Muscle of leg (tissue), 3 donors: ENCODE measurements at regions not wholly inside any gene's neighbourhood (a gene's known extent, or its start where the extent isn't known, plus 50 kb on each side); places are given as distances from the start of the nearest gene placed in this dataset.

ENCODE experiments used
- DNase-seq: peaks from one replicate; pipeline ENCODE4 v3.0.0; 2013
- H3K27ac ChIP-seq: one replicate; pipeline ENCODE4 v1.5.1; 2013; ENCODE audit warnings: mild to moderate bottlenecking, low read length, control low read depth
- H3K27me3 ChIP-seq: one replicate; pipeline ENCODE4 v1.6.1; 2013; ENCODE audit warnings: low read length; ENCODE audit not compliant: control insufficient read depth, insufficient read depth
- H3K36me3 ChIP-seq: one replicate; pipeline ENCODE4 v1.6.1; 2013; ENCODE audit warnings: low read length; ENCODE audit not compliant: control insufficient read depth, insufficient read depth
- H3K4me1 ChIP-seq: one replicate; pipeline ENCODE4 v1.6.1; 2013; ENCODE audit warnings: low read length; ENCODE audit not compliant: control insufficient read depth, insufficient read depth
- H3K4me3 ChIP-seq: one replicate; pipeline ENCODE4 v1.5.1; 2013; ENCODE audit warnings: low read length, control low read depth
- H3K9me3 ChIP-seq: replicated peaks from 2 replicates; pipeline ENCODE4 v1.6.1; 2013; ENCODE audit warnings: low read depth, low read length; ENCODE audit not compliant: control insufficient read depth
- WGBS: methylation state at CpG from one replicate; pipeline ENCODE4 v1.1.5; 2013; ENCODE audit warnings: missing lambda C conversion rate; ENCODE audit not compliant: insufficient coverage; 5-methylcytosine and 5-hydroxymethylcytosine counted together

DNA sequence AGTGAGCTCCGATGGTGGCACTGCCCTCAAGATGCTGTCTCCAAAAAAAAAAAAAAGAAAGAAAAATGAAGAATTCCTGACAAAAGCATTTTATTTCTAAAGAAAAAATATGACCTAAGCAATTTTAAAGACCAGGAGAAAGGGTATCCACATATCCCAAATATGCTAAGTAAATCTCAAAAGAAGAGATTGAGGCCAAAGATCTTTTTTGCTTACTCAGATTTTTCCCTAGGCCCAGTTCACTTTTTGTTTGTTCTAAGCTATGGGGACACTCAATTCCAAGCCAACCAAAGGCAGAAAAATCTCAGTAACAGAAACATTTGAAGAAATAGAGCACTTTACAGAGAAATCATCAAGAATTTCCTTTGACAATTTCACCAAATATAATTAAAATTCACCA lies 150.8 kb downstream of the SOX9 start:
- Histone ChIP-seq H3K36me3 (no peaks in the 10 kb centered on the region), H3K4me1 (no peaks in the 10 kb centered on the region), H3K27ac (no peak overlapping the region), H3K4me3 (no peak overlapping the region), H3K27me3 (peaks cover 3% of the 10 kb centered on the region), H3K9me3 (peaks cover 5% of the 10 kb centered on the region)
- DNase-seq = peak; percentile 26
- no CpG with 5 or more reads among the region's 1 CpG for WGBS

DNA sequence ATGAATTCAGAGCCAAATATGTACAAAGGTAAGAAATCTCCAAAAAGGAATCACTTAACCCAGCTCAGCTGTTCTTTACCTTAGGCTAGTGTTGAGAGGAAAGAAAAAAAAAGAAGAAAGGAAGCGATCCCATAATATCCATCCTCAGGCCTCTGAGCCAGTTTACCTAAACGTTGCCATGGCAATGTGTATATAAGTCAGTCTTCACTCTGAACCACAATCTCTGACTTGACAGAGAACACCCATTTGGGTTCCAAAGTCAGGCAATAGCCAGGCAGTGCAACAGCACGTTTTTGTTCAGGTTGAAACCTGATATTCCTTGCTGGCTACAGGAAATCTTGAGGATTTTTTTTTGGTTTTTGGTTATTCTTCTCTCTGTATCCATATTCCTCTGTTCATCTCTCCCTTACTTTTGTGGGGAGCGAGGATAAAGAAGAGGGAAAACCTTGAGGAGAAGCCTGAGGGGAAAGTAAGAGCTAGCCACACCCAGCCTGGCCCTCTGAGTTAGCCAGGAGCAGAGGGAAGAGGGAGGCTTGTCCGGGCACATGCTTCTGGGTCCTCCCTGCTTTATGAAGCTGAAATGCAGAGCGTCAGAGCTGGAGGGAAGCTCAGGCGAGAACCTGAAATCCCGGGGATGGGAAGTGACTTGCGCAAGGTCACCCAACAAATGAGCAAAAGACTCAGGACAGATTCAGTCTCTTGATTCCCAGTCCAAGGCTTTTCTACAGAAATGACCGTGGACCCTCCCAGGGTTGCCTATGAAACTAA lies 152.7 kb downstream of the SOX9 start:
- Histone ChIP-seq H3K27ac (no peak overlapping the region), H3K9me3 (peaks cover 5% of the 10 kb centered on the region), H3K4me1 (no peaks in the 10 kb centered on the region), H3K4me3 (no peak overlapping the region), H3K36me3 (no peaks in the 10 kb centered on the region), H3K27me3 (no peaks in the 10 kb centered on the region)
- WGBS = 64% methylated on average over 5 of the region's 10 CpGs
- DNase-seq = peak; percentile 24

DNA sequence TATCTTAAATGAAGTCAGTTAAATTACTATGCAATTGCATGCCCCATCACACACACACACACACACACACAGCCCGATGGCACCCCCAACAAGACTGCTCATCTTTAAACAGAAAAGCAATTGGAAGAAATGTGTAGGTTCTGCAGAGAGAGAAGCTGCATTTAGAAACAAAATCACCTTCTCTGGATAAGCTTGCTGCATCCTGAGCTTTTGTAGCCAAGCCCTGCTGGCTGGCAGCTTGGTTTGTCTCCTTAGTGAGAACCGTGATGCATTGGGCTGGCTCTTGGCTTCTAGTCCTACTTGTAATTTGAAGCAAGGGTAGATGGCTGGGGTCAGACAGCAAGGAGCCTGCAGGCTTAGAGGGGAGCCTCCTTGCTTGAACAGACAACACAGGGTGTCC lies 153.8 kb downstream of the SOX9 start:
- Histone ChIP-seq H3K27ac (no peak overlapping the region), H3K27me3 (no peaks in the 10 kb centered on the region), H3K4me3 (no peak overlapping the region), H3K9me3 (peaks cover 5% of the 10 kb centered on the region), H3K36me3 (no peaks in the 10 kb centered on the region), H3K4me1 (no peaks in the 10 kb centered on the region)
- DNase-seq = no peak
- 43% methylated on average over 1 of the region's 2 CpGs for WGBS

DNA sequence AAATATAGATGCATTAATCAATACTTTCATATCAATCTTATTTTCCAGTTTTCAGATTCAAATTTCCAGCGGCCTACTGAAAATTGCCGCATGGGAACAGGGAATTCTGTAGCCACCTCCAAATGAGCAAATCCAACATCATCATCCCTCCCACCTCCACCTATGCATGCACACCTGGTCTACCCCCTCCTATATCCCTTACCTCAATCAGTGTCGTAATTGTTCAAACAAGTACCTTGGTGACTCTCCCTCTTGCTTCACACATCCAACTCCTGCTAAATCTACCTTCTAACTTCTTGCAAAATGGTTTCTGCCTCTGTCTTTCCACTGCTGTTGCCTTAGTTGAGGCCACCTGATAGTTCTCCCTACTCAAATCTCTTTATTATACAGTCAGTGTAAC lies 160.1 kb downstream of the SOX9 start:
- Histone ChIP-seq H3K27me3 (no peaks in the 10 kb centered on the region), H3K9me3 (no peaks in the 10 kb centered on the region), H3K36me3 (no peaks in the 10 kb centered on the region), H3K27ac (no peak overlapping the region), H3K4me1 (no peaks in the 10 kb centered on the region), H3K4me3 (no peak overlapping the region)
- no peak for DNase-seq
- WGBS = 92% methylated on average over 3 of the region's 3 CpGs

DNA sequence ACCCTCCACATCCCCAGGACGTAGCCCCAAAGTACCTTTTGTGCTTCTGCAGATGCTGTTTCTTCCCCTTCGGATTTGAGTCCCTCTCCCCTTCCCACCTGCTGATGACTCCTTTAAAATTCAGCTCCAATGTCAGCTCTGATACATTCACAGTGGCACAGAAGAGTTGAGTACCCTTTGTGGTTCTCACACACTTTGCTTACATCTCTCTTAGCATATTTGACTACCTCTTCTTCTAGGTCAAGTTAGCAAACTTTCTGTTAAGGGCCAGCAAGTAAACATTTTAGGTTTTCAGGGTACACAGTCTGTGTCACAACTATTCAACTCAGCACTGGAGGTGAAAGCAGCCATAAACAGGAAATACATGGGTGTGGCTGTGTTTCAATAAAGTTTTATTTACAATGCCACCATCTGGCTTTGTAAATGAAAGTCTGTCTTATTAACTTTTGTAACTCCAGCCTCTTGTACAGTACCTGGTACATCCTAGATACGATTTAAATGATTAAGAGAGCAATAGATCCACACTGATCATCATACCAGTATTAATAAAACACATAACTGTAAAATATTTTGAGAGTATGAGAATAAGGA lies 161.7 kb downstream of the SOX9 start:
- Histone ChIP-seq H3K4me3 (no peak overlapping the region), H3K36me3 (no peaks in the 10 kb centered on the region), H3K9me3 (no peaks in the 10 kb centered on the region), H3K27me3 (no peaks in the 10 kb centered on the region), H3K4me1 (no peaks in the 10 kb centered on the region), H3K27ac (no peak overlapping the region)
- 57% methylated on average over 2 of the region's 3 CpGs for WGBS
- DNase-seq = no peak

DNA sequence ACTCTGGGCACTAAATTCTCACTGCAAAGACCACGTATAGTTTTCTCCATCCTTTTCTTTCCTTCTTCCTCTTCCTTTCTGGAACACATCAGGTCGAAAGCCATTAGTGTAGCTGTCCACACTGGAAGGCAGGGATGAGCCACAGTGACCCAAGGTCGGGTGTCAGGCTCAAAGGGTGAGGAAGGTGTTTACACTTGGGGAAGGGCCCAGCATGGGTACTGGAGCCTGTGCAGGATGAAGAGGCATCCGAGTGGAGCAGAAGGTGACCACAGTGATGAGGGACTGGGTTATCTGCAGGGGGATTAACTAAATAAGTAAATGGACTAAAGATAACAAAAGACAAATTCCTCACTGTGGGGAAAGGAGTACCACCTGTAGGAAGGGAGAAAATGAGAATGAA lies 164.0 kb downstream of the SOX9 start:
- Histone ChIP-seq H3K4me1 (no peaks in the 10 kb centered on the region), H3K9me3 (no peaks in the 10 kb centered on the region), H3K36me3 (no peaks in the 10 kb centered on the region), H3K27ac (no peak overlapping the region), H3K4me3 (no peak overlapping the region), H3K27me3 (no peaks in the 10 kb centered on the region)
- DNase-seq = no peak
- WGBS = 57% methylated on average over 1 of the region's 4 CpGs

DNA sequence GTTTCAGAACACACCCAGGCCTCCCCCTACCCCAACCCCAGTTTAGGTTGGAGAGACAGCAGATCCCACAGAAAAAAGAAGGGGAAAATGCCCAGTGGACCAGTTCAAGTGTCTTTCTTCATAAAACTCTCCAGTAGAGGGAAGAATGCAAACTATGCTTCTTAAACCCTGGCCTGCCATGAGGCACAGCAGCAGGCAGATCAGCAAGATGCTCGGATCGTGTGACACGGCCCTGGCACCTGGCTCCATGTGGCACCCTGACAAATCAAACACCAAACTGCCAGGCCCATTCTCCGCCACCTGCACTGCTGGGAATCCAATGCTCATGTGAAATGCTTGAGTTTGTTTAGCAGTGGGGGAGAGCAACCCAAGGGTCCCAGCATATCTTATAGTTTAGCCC lies 166.8 kb downstream of the SOX9 start:
- H3K4me1 ChIP-seq = no peaks in the 10 kb centered on the region
- H3K27me3 ChIP-seq = no peaks in the 10 kb centered on the region
- WGBS = 83% methylated on average over 3 of the region's 4 CpGs
- H3K27ac ChIP-seq = no peak overlapping the region
- H3K4me3 ChIP-seq = no peak overlapping the region
- DNase-seq = no peak
- no peaks in the 10 kb centered on the region for H3K36me3 ChIP-seq
- H3K9me3 ChIP-seq = no peaks in the 10 kb centered on the region

DNA sequence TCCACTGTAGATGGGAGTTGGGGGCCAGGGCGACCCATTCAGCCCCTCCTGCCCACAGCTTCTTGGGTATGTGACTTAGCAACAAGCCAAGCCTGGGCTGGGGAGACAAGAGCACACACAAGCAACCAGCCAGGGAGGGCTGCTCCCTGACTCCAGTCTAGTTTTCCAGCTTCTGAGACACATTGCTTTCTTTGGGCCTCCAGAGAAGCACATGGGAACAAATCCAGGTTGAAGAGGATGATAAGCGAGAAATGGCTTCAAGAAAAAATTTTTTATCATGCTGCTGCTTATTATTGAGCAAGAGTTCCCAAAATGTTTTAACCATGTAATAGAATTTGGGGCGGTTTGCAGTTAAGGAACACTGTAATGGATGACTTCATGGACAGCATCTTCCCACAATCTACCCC lies 173.7 kb downstream of the SOX9 start:
- H3K9me3 ChIP-seq = no peaks in the 10 kb centered on the region
- no peak overlapping the region for H3K4me3 ChIP-seq
- H3K27me3 ChIP-seq = no peaks in the 10 kb centered on the region
- peak; percentile 32 for DNase-seq
- no peaks in the 10 kb centered on the region for H3K36me3 ChIP-seq
- peaks cover 9% of the 10 kb centered on the region for H3K4me1 ChIP-seq
- H3K27ac ChIP-seq = no peak overlapping the region
- 80% methylated on average over 1 of the region's 3 CpGs for WGBS

DNA sequence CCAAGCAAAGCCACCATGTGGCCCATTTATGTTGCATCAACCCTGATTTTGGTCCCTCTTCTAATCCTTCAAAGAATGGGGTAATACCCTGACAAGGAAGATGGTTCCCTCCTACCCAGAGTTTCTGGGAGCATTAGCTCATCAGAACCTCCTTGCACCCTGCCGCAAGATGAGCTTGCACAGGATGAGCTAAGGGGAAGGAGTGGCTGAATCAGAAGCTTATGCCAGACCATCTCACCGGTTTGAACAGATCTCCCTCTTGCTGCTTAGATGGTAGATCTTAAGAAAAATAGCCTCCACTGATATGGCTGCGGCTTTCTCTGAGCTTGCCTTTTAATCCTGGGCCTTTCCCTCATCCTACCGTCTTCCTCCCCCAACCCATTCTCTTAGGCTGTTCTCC lies 175.1 kb downstream of the SOX9 start:
- no peak for DNase-seq
- Histone ChIP-seq H3K4me1 (peaks cover 9% of the 10 kb centered on the region), H3K27me3 (peaks cover 3% of the 10 kb centered on the region), H3K27ac (no peak overlapping the region), H3K4me3 (no peak overlapping the region), H3K36me3 (no peaks in the 10 kb centered on the region), H3K9me3 (no peaks in the 10 kb centered on the region)
- 93% methylated on average over 2 of the region's 4 CpGs for WGBS

DNA sequence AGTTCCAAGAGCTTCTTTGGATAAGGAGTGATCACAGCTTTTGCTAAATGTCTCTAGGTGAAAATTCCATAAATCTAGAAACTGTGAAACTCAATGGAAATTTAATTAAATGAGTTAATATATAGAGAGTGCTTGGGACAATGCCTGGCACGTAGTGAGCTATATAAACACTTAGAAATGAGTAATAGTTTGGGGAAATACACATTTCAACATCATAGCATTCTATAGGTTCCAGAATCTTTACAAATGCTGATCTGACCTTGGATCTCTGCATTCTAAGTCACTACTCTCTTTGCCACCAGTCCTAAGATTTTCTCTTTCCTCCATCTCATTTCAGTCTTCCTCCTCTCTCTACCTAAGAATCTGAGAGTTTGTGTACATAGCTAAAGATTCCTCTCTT lies 175.6 kb downstream of the SOX9 start:
- Histone ChIP-seq H3K27me3 (peaks cover 3% of the 10 kb centered on the region), H3K4me1 (peaks cover 9% of the 10 kb centered on the region), H3K4me3 (no peak overlapping the region), H3K9me3 (no peaks in the 10 kb centered on the region), H3K36me3 (no peaks in the 10 kb centered on the region), H3K27ac (no peak overlapping the region)
- WGBS = no CpG with 5 or more reads among the region's 1 CpG
- DNase-seq = no peak
